ENCODE measurements at regions not wholly inside any gene's neighbourhood (a gene's known extent, or its start where the extent isn't known, plus 50 kb on each side); places are given as distances from the start of the nearest gene placed in this dataset.

DNA sequence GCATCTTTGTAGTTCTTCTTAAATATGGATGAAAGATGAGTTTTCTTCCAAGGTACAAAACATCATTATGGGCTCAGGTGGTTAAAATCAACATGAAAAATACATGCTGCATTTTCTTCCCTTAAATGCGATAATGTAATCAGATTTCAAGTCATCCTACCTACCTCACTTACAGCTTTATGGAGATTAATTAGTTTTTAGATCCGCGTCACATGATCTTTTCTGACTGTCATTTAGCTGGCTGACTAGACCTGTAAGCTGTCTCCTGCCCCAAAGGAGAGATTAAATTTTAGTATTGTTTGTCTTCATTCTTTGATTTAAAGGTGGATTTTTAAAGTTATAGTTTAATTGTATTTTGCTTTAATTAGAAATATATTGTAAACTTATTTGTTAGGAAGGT, 678.0 kb upstream of the ZEB2 start:
- DNase-seq (ENCODE audit: low spot score), result no peak

DNA sequence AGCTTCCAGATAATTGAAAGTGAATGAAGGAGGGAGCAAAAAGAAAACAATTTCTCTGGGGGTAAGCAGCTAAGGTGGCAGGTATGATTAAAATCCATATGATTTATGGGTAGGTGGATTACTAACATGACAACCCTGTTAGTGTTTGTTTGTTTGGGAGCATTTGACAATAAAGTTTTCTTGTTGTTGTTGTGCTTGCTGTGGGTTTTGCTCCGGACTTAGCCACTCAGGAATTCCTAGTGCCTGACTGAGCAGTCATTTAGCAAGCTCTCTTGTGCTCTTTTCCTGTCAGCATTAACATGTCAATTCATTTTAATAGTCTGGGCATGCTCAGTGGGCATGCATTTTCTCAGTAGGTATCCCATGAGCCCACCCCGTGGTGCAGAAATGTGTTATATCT, 674.8 kb upstream of the ZEB2 start:
- DNase-seq (ENCODE audit: low spot score), result no peak

DNA sequence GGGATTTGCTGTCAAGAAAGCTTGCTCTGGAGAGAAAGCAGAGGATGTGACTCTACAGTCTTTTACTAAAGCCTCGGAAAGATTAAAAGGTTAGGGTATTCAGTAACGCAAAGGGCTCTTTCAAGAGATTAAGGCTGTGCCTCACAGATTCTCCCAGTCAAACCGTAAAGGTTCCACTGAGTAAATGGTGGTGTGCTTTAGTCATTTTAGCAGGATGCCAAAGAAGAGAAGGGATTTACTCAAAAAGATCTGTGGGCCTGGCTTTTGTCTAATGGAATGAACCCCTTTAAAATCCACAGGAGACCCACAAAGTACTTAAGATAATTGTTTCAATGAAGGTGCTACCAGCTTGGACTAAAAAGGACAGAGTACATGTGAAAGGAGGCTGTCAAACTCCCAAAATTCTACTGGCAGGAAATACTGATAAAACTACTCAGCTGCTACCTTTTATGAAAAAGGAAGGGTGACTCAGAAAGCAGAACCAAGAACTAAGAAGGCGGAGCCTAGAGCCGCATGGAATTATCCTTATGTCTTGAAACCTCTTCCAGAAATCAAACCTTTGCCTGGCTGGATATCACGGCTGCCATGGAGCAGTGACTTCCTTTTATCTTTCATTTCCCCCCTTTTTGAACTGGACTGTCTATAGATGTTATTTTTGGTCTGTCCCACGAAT, 670.2 kb upstream of the ZEB2 start:
- DNase-seq (ENCODE audit: low spot score), result no peak

DNA sequence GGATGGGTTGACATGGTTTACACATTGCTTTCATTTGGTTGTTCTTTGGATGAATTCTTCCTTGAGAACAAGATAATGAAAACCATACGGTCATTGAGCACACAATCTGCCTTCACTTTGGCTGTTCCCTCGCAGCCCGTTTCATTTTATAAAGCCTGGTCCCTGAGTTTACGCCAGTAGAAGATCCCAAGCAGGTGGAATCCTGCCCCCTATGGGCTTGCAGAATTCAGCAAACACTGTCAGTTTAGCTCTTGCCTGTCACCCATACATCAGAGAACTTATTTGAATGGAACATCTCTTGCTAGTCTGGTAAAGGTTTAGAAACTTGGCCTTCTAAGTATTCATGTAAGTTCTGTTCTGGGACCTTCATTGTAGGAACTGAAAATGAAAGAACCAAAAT, 666.4 kb upstream of the ZEB2 start:
- DNase-seq (ENCODE audit: low spot score), result no peak

DNA sequence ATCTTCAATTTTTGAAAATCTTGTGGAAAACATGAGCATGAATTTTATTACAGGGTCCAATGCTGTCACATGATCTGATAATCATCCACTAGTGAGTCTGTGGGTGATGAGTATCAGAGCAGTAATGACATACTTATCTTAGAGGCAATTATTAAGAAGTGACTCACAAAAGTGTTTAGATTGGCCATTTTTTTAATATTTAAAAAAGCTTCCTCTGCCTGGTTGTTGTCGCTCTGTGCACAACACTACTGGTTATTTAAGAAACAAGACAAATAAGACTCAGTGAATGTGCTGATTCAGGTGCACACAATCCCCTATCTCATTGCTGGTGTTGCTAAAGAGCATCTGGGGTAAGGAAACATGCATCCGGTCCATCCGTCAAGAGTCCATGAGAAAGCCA, 665.8 kb upstream of the ZEB2 start:
- DNase-seq (ENCODE audit: low spot score), result no peak

DNA sequence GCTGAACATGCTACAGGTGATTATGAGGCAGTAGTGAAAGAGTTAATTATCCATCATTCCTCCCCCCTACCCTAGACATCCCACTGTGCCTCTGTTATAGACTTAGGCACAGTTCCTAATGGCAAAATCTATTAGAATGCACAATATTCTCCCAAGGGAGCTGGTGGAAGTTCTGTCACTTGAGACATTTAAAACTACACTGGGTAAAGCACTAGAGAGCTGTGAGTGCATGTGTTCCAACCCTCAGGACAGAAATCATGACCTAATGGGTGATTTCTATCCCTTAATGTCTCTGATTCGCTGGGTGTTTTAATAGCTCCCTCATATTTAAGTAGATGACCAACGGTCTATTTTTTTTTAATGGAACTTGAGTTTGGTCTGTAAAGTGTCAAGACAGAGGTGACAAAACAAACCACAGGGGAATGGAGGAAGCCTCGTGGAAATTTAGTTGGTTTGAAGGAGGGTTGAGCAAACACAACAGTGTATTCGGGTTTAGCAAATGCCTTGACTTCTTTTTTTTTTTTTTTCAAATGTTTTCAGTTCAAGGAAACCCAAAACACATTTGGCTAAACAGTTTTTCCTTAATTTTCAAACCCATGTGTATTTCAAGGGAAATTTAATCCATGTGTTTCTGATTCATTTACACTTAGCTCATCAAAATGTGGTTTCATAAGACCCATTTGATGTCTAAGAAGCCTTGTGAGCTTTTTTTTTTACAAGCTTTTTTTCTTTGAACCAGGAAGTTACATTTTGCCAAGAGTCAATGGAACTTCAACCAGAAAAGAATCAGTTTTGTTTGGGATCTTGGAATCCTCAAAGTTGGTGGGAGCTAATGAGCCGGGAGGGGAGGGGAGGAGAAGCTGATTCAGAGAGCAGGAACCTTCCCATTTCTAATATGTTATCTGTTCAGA, 665.1 kb upstream of the ZEB2 start:
- DNase-seq (ENCODE audit: low spot score), result no peak

DNA sequence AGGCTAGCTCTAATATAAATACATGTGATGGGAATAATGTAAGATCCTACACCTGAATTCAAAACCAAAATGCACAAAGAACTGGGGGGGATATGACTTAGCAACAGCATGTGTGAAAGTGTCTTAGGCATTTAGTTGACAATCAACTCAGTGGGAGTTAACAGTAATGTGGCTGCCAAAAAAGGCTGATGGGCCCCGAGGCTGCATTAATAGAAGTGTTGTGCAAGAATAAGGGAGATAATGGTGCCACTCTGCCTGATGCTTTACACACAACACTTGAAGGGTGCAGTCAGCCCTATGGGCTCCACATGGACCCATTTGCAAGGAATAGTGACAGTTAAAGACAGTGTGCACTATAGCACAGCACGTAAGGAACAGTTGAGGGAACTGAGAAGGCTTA, 649.4 kb upstream of the ZEB2 start:
- DNase-seq (ENCODE audit: low spot score), result no peak

DNA sequence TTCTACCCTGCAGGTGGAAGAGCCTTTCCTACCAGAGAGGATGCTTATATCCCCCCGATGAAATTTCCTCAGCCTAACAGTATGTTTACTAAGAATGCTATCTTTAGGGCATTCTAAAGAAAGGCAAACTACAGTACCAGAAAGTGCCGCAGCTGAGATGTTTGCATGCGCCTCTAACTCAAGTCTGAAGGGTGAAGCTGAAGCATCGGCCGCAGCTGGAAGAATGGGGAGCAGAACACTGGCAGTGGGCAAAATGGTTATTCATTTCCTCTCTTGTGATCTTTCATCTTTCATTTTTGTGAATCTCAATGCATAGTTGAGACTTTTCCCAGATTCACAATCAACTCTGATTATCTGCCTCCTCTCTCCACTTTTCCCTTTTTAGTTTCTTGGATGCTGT, 648.2 kb upstream of the ZEB2 start:
- DNase-seq (ENCODE audit: low spot score), result no peak

DNA sequence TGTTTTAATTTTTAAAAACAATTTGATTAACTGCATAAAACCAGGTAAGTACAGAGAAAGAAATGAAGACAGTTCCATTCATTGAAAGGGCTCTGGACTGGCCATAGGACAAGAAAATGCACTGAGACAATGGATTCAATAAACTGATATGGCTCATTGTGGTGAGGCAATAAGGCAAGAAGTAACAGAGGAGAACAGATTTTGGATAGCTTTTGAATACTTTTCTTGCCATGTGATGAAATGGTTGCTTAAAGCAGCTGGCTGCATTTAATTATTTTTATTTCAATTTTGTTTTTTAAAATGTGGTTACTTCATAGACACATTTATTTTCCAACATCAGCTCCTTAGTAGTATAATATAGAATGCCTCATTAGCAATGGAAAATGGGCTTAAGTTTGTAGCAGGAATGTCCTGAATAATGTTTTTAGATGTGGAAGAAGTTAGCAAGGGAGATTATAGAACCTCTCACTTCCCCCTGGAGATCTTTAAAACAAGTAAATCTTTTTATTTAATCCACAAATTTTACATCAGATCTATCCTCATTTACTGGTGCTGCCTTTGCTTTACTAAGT, 646.9 kb upstream of the ZEB2 start:
- no peak for DNase-seq (ENCODE audit: low spot score)

DNA sequence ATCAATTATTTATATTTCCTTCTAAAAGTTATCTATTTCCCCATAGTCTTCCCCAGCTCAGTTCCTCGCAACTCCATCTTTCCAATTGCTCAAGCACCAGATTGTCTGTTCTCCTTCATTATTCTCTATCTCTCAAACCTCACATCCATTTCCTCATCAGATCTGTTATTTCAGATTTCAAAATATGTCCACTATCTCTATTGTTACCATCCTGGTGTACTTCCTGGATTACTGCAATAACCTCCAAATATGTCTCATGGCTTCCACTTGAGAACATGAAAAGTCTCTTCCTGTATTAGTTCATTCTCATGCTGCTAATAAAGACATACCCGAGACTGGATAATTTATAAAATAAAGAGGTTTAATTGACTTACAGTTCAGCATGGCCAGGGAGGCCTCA, 641.7 kb upstream of the ZEB2 start:
- DNase-seq (ENCODE audit: low spot score), result no peak

DNA sequence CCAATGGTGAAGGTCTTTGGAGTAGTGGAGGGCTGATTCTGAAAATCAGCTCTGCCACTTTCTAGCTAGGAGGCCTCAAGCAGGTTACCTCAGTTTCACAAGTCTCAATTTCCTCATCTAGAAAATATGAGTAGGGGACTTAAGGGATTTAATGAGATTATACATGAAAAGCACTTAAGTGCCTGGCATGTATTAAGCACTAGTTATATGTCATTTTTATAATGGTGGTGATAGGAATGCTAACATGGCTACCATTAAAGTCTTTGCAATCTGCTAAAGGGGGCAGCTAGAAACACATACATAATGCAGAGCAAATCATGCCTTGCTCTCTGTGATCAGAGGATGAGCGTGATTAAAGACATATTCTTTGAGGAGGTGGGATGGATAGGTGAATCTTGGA, 640.9 kb upstream of the ZEB2 start:
- DNase-seq (ENCODE audit: low spot score), result no peak

DNA sequence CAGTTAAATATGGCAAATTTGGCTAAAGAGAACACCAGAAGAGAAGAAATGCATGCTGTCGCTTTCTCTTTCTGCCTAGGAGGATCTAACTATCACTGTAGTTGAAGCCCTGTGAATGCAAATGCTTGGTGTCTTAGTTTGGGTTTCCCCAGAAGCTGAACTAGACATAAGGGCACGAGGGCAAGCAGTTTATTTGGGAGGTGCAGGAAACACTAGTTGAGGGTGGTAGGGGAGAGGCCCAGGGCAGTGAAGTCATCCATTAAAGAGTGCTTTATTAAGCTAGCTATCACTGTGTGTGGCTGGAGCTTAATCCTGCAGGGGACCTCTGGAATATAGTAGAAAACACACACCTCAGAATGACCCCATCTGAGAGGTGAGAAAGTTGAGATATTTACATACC, 639.8 kb upstream of the ZEB2 start:
- no peak for DNase-seq (ENCODE audit: low spot score)

DNA sequence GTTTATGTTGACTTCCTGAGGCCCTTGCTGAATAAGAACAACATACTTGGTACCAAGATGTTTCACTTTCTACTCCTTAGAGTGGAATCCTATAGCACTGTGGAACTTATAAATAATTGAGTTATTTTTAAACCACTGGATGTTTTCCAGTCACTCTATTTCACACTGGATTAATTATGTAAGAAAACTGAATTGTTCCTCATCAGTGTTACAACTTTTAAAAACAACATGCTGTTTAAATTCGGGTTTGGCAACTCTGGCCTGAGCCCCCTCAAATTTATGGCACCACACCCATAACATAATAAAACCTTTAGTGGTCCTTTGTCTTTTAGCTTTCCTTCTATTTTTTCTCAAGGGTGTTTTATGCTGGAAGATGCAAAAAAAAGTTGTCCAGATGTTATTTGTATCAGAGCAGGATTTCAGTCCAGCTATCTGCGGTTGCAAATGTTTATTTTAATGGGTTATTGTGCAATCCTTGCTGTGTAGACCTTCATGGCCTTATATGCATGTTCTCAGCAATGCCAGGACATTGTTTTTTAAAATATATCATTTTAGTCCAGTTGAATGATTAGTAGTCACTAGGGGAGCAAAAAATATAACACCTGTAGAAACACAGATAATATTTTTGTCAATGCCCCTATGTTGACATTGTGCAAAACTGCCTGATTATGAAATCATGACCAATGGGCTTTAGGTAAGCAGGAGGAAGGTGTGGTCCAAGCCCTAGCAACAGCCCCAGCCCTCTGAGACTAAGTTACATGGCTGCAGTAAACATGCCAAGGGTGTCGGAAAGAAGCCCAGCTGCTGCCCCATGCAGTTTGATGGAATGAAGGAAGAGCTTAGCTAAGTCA, 638.0 kb upstream of the ZEB2 start:
- peak; percentile 15 for DNase-seq (ENCODE audit: low spot score)

DNA sequence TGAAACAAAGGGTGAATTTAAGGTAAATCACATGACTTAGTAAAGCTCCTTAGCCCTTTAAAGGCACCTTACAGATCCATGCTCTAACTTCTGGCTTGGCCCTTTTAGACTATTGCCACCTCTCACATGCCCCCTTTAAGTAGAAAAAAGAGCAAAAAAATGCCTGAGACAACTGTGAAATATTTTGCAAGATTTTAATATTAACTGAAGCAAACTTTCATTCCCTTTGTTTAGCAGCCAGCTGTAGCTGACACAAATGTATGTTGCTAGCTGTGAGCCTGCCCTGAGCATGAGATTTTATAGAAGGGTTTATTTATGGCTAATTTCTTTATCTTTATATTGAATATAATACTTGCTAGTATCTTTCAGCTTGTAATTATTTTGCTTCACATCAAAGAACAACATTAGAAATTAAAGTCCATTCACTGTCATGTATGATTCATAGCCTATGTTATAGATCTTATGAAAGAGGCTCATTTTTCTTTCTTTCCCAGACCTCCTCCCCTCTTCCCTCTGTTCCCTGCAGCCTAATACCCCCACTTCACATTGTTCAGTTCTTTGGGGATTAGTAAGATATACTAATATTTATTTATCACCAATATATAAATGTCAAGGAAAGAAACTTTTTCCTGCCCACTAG, 637.2 kb upstream of the ZEB2 start:
- DNase-seq (ENCODE audit: low spot score), result no peak

DNA sequence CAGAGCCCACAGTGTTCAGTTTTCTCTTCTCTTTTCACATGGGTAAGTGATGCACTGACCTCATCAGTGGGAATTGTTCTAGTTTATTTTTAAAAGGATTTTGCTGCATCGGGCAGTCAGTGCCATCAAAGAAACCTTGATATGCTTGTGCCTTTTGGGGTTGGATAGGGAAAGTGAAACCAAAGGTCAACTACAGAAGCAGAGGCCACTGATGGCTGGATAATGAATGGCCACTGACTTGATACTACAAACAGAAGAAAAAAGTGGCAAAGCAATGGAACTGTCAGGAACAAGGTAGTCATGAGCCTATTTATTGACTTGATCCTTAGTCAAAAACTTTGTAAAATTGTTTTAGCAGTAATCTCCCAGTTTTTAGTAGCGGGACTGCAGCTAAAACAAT, 636.3 kb upstream of the ZEB2 start:
- no peak for DNase-seq (ENCODE audit: low spot score)

DNA sequence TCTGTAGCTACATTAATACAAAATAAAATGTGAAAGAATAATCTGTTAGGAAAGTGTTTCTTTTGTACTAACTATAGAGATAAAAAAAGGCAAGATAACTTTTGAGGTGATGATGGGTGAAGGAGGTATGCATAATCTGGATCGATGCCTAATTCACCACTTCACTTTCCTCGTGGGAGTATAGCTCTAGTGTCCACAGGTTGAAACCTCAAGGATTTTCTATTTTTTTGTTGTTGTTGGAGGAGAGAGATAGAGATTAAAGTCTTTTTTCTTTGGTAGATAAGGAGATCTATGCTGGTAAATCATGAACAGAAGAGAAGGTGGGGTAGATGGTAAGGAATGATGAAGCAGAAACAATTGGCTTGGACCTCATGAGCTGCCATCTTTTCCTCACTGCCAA, 635.3 kb upstream of the ZEB2 start:
- no peak for DNase-seq (ENCODE audit: low spot score)

DNA sequence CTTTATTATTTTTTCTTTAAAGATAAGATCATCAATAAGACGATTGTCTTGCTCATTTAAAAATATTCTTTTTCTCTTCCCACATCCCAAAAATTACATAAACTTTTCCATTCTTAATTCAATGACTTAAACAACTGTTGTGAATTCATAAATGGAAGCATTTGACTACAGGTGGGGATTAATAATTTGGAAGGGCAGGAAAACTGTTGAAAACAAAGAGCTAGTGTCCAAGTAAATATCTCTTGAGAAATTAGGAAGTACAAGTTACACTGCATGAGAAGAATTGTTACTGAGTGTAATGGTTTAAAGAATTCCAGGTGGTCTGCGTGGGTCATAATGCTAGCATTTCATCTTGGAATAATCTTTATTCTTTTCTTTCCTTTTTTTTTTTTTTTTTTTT, 634.8 kb upstream of the ZEB2 start:
- no peak for DNase-seq (ENCODE audit: low spot score)

DNA sequence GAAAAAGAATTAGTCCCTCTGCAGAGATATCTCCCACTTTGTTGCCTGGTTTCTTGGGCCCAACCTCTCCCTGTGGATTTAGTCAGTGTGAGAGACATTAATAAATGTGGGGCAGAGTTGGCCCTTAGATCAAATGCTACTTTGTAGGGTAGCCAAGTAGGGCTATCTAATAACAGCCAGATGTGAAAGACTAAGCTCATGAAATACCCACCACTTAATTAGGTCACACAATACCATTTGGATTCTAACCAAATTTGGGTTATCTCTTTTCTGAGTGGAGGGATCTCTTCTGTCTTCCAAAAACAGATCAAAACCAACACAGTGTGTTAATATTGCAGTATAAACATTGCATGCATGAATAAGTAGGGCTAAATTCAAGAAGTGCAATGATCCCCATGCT, 626.8 kb upstream of the ZEB2 start:
- DNase-seq (ENCODE audit: low spot score), result no peak

DNA sequence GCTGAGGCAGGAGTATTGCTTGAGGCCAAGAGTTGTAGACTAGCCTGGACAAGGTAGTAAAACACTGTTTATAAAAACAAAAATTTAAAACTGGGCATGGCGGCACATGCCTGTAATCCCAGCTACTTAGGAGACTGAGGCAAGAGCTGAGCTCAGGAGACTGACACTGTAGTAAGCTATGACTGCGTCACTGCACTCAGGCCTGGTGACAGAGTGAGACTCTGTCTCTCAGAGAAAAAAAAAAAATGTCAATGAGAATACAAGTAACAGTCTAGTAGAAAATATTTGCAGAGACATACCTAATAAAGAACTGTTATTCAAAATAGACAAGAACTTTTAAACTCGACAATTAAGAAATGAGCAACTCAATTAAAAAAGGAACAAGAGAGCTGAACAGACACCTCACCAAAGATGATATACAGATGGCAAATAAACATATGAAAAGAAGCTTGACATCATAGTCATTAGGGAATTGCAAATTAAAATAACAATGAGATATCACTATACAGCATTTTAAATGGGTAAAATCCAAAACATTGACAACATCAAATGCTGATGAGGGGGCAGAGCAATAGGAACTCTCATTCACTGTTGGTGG, 624.3 kb upstream of the ZEB2 start:
- DNase-seq (ENCODE audit: low spot score), result no peak

DNA sequence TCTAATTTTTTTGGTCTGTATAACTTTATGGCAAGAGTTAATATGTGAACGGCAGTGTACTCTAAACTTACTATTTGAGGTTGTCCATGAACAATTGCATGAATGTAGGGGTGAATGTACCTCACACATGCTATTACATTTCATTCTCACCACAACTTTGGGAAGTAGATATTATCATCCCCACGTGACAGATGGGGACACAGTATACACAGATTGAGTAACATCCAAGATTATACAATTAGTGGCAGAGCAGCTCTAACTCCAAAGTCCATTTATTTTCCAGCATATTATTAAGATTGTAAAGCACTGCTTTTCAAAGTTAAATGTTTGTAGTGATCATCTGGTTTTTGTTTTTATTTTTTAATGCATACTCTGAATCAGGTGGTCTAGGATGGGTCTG, 622.1 kb upstream of the ZEB2 start:
- no peak for DNase-seq (ENCODE audit: low spot score)

DNA sequence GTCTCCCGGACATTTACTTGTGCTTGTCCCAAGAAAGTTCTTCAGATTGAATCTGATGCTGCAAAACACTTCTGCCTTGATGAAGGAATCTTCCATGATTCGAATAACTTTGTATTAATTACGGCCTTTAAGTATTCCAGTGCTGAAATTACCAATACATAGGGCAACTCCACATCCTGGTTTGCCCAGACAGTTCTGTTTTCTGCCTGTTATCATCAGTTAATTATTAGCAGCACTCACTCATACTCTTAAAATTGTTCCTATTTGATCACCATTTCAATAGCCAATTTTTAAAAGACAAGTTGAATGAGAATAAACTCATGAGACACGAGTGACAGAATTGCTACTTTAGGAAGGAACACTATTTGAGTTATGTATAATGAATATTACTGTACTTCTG, 620.7 kb upstream of the ZEB2 start:
- no peak for DNase-seq (ENCODE audit: low spot score)

DNA sequence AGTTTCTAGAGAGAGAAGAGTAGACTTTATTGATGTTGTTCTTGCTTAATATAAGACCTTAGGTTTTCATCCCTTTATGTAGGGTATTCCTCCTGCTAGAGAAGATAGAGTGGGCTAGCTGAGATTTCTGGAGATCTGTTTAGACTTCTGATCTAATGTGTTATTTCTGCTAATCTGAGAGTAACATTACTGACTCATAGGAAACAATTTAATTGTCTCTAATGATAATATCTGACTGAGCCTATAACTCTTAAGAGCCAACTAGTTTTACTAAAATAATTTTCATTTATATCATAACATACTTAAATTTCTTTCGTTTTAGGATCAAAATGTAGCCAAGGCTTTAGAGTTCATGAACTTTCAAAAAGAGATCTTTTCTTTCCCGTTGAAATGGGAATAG, 618.7 kb upstream of the ZEB2 start:
- DNase-seq (ENCODE audit: low spot score), result no peak
